RWPE1 (cell line): ENCODE measurements at regions not wholly inside any gene's neighbourhood (a gene's known extent, or its start where the extent isn't known, plus 50 kb on each side); places are given as distances from the start of the nearest gene placed in this dataset.

ENCODE experiments used
- CTCF ChIA-PET: fragments of 350-600 bp; sonication (Branson Sonifier 250); formaldehyde crosslinking; extraction: SDS; loops from one replicate; lab custom pipeline; 2021; lab: Yijun Ruan, JAX
- POLR2A ChIA-PET: fragments of 400-600 bp; formaldehyde crosslinking; extraction: SDS; loops from one replicate; lab custom pipeline; 2020; ENCODE audit warnings: antibody characterized with exemption; ENCODE audit not compliant: low non-redundant PET; lab: Yijun Ruan, JAX
- DNase-seq: peaks from one replicate; pipeline ENCODE4 v3.0.0; 2012; ENCODE audit warnings: low spot score
- H3K27ac ChIP-seq: fragments of 450-650 bp; 2 replicates; pipeline ENCODE4 v1.5.1; 2017
- CTCF ChIP-seq: fragments of 450-650 bp; conservative IDR thresholded peaks from 2 replicates; pipeline ENCODE4 v1.5.1; 2017; ENCODE audit warnings: low read depth, mild to moderate bottlenecking

GRCh38 chr4:170414360-170414759 lies 324.6 kb upstream of the AADAT start:
- no peak overlapping the region for H3K27ac ChIP-seq
- no peak for TF ChIP-seq CTCF
- DNase-seq = no peak
- ChIA-PET POLR2A (no interaction called here), CTCF (no interaction called here)

GRCh38 chr4:170413951-170414350 lies 324.2 kb upstream of the AADAT start:
- no peak for TF ChIP-seq CTCF
- no peak for DNase-seq
- ChIA-PET POLR2A (no interaction called here), CTCF (no interaction called here)
- no peak overlapping the region for H3K27ac ChIP-seq

- POLR2A ChIA-PET = no interaction called here
- H3K27ac ChIP-seq = no peak overlapping the region
- CTCF ChIA-PET = interaction anchor here (0.7 kb wide), 1 partner anchor 112 kb away, joined by 4 read pairs; no protein-coding TSS in a partner anchor
- DNase-seq = no peak
- no peak for TF ChIP-seq CTCF
These were observed 310.6 kb upstream of the AADAT start for GRCh38 chr4:170400361-170400760.

- DNase-seq = no peak
- H3K27ac ChIP-seq = no peak overlapping the region
- CTCF ChIA-PET = interaction anchor here (0.6 kb wide), 1 partner anchor 899 kb away, joined by 3 read pairs; no protein-coding TSS in a partner anchor
- no peak for TF ChIP-seq CTCF
- POLR2A ChIA-PET = no interaction called here
These were observed 310.0 kb upstream of the AADAT start for GRCh38 chr4:170399581-170400293.

GRCh38 chr4:170398218-170398617 lies 308.5 kb upstream of the AADAT start:
- ChIA-PET POLR2A (no interaction called here), CTCF (no interaction called here)
- H3K27ac ChIP-seq = no peak overlapping the region
- DNase-seq = no peak
- TF ChIP-seq CTCF = no peak

GRCh38 chr4:170395773-170396172 lies 306.0 kb upstream of the AADAT start:
- ChIA-PET POLR2A (no interaction called here), CTCF (no interaction called here)
- no peak for DNase-seq
- H3K27ac ChIP-seq = no peak overlapping the region
- no peak for TF ChIP-seq CTCF
